ENCODE measurements at regions not wholly inside any gene's neighbourhood (a gene's known extent, or its start where the extent isn't known, plus 50 kb on each side); places are given as distances from the start of the nearest gene placed in this dataset.

GRCh38 chr3:173191611-173192010 lies 50.6 kb upstream of the SPATA16 start:
- ATAC-seq (ENCODE audit: insufficient read depth, low FRiP score) (no peak), DNase-seq (no peak)
- H3K36me3 ChIP-seq (ENCODE audit: control insufficient read depth in 4 of 4, insufficient read depth in 4 of 4, low read length in 4 of 4): no peaks in the 10 kb centered on the region
- H3K27me3 ChIP-seq (ENCODE audit: control insufficient read depth in 3 of 3, insufficient read depth in 3 of 3, low read length in 2 of 3): no peaks in the 10 kb centered on the region
- 67 to 76% methylated on average over 1 of the region's 1 CpG for WGBS, 2 donors
- no peak overlapping the region for H3K4me3 ChIP-seq
- H3K27ac ChIP-seq (ENCODE audit: low read depth in 1 of 2, low read length in 1 of 2): no peak overlapping the region
- H3K9ac ChIP-seq (ENCODE audit: insufficient read depth in 1 of 2, low read length in 2 of 2): no peak overlapping the region
- no peak for TF ChIP-seq CTCF (IDR thresholded peaks at IDR 0.05; ENCODE audit: control extremely low read depth, extremely low read depth)
- H3K4me1 ChIP-seq (ENCODE audit: control insufficient read depth in 5 of 5, insufficient read depth in 5 of 5, low read length in 5 of 5): no peaks in the 10 kb centered on the region
- H3K9me3 ChIP-seq (ENCODE audit: control insufficient read depth in 4 of 4, insufficient read depth in 3 of 4, low read length in 3 of 4): peaks cover 0 to 5% (median 2%) of the 10 kb centered on the region in 4 donors
